HL-60 (cell line): ENCODE measurements at regions not wholly inside any gene's neighbourhood (a gene's known extent, or its start where the extent isn't known, plus 50 kb on each side); places are given as distances from the start of the nearest gene placed in this dataset.

Source experiments
- DNase-seq, 2 experiments: peaks; one replicate each; pipeline ENCODE4 v3.0.0-alpha.2; 2010 to 2020; ENCODE audit warnings: low read depth in 1 of 2, low spot score in 1 of 2
- H3K27ac ChIP-seq: fragments of 250-450 bp; sonication (Bioruptor Pico); replicated peaks from 2 replicates; pipeline ENCODE4 v1.5.1; 2020; ENCODE audit warnings: mild to moderate bottlenecking, moderate library complexity
- H3K27me3 ChIP-seq: fragments of 250-450 bp; sonication (Bioruptor Pico); 2 replicates; pipeline ENCODE4 v1.5.1; 2021; ENCODE audit warnings: mild to moderate bottlenecking, moderate library complexity; ENCODE audit not compliant: insufficient read depth, poor library complexity, severe bottlenecking
- H3K4me3 ChIP-seq: replicated peaks from 2 replicates; pipeline ENCODE4 v1.5.1; 2011; ENCODE audit warnings: mild to moderate bottlenecking, control low read depth, low read length; ENCODE audit not compliant: insufficient read depth
- GABPA ChIP-seq: IDR thresholded peaks from 2 replicates; pipeline ENCODE4 v1.6.1; 2012; ENCODE audit warnings: low read depth
- POLR2AphosphoS5 ChIP-seq: IDR thresholded peaks from 2 replicates; pipeline ENCODE4 v1.6.1; 2012; ENCODE audit warnings: low read depth
- REST ChIP-seq: IDR thresholded peaks from 2 replicates; pipeline ENCODE4 v1.6.1; 2012; ENCODE audit warnings: low read depth; ENCODE audit not compliant: insufficient replicate concordance
- SPI1 ChIP-seq: IDR thresholded peaks from 2 replicates; pipeline ENCODE4 v1.6.1; 2012; ENCODE audit warnings: low read depth, mild to moderate bottlenecking, borderline replicate concordance
- TF ChIP-seq, protein P1 (sequence below): IDR thresholded peaks from one replicate; pipeline ENCODE4 v1.5.1; 2011; ENCODE audit warnings: low read length, control low read depth, inconsistent platforms; ENCODE audit not compliant: insufficient read depth

GRCh38 chr2:220628252-220628651 lies 943.9 kb downstream of the EPHA4 start:
- no peak for DNase-seq
- TF ChIP-seq, protein P1, sequence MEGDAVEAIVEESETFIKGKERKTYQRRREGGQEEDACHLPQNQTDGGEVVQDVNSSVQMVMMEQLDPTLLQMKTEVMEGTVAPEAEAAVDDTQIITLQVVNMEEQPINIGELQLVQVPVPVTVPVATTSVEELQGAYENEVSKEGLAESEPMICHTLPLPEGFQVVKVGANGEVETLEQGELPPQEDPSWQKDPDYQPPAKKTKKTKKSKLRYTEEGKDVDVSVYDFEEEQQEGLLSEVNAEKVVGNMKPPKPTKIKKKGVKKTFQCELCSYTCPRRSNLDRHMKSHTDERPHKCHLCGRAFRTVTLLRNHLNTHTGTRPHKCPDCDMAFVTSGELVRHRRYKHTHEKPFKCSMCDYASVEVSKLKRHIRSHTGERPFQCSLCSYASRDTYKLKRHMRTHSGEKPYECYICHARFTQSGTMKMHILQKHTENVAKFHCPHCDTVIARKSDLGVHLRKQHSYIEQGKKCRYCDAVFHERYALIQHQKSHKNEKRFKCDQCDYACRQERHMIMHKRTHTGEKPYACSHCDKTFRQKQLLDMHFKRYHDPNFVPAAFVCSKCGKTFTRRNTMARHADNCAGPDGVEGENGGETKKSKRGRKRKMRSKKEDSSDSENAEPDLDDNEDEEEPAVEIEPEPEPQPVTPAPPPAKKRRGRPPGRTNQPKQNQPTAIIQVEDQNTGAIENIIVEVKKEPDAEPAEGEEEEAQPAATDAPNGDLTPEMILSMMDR = no peak
- TF ChIP-seq GABPA (no peak), POLR2AphosphoS5 (no peak), SPI1 (no peak), REST (no peak)
- H3K4me3 ChIP-seq = no peak overlapping the region
- H3K27me3 ChIP-seq = no peaks in the 10 kb centered on the region
- H3K27ac ChIP-seq = no peak overlapping the region

DNA sequence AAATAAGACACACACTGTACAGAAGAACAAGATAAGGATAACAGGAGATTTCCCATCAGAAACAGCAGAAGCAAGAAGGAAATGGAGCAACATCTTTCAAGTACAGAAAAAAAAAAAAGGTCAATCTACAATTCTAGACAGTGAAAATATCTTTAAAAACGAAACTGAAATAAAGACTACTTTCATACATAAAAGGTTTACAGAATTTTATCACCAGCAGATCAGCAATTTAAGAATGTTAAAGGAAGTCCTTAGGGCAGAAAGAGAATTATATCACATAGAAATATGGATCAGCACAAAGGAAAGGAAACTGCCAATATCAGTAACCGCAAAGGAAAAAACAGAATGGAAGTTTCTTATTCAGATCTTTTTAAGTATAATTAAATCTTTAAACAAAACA lies 931.0 kb downstream of the EPHA4 start:
- H3K4me3 ChIP-seq = no peak overlapping the region
- no peak for TF ChIP-seq POLR2AphosphoS5
- TF ChIP-seq REST = no peak
- TF ChIP-seq, protein P1 = no peak
- TF ChIP-seq GABPA = no peak
- no peak for TF ChIP-seq SPI1
- no peak for DNase-seq
- H3K27me3 ChIP-seq = no peaks in the 10 kb centered on the region
- no peak overlapping the region for H3K27ac ChIP-seq

DNA sequence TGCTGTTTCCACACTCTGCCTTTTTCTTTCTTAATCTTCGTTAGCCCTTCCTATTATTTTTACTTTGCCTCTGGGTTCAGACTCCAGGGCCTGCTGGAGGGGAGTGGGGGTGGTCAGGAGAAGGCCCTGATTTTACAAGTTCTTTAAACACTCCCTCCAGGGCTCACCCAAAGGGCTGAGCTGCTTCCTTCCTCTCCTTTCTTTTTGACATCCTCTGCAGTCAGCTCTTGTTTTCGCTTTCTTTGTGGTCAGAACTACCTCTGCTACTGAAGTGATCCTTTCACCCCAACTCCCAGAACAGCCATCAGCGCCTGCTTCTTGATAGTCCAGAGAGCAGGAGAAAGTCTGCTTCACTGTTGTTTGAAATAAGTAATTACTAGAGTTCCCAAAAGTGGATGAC lies 925.7 kb downstream of the EPHA4 start:
- Histone ChIP-seq H3K27me3 (no peaks in the 10 kb centered on the region), H3K27ac (no peak overlapping the region), H3K4me3 (no peak overlapping the region)
- no peak for DNase-seq
- TF ChIP-seq, protein P1 = no peak
- TF ChIP-seq REST (no peak), GABPA (no peak)
